Gastroesophageal sphincter (tissue), 3 donors: ENCODE measurements at regions not wholly inside any gene's neighbourhood (a gene's known extent, or its start where the extent isn't known, plus 50 kb on each side); places are given as distances from the start of the nearest gene placed in this dataset.

Source experiments
- CTCF ChIP-seq, 4 experiments: fragments of 200-600 bp in 2 of 4; fragments of 450-650 bp in 2 of 4; sonication (generic) in 1 of 4; IDR thresholded peaks; one replicate each; pipeline ENCODE4 v1.5.1; 2017 to 2019; ENCODE audit warnings: antibody characterized with exemption in 4 of 4, mild to moderate bottlenecking in 2 of 4, moderate library complexity in 2 of 4
- EP300 ChIP-seq: sonication (generic); formaldehyde crosslinking; IDR thresholded peaks from one replicate; pipeline ENCODE4 v1.6.1; 2017; ENCODE audit warnings: antibody characterized with exemption, mild to moderate bottlenecking
- POLR2A ChIP-seq, 2 donors: fragments of 450-650 bp; IDR thresholded peaks; one replicate each; pipeline ENCODE4 v1.6.1; 2017; ENCODE audit warnings: antibody characterized with exemption in 2 of 2, mild to moderate bottlenecking in 2 of 2, moderate library complexity in 1 of 2
- POLR2AphosphoS5 ChIP-seq: sonication (generic); formaldehyde crosslinking; IDR thresholded peaks from one replicate; pipeline ENCODE4 v1.6.1; 2017; ENCODE audit warnings: antibody characterized with exemption

- no peak for TF ChIP-seq CTCF (IDR thresholded peaks at IDR 0.05)
- no peak for TF ChIP-seq POLR2AphosphoS5
- no peak for TF ChIP-seq POLR2A (IDR thresholded peaks at IDR 0.05)
- TF ChIP-seq EP300: no peak
Measured at GRCh38 chr22:23495614-23496444, 84.3 kb downstream of the IGLL1 start.
